ENCODE measurements at regions not wholly inside any gene's neighbourhood (a gene's known extent, or its start where the extent isn't known, plus 50 kb on each side); places are given as distances from the start of the nearest gene placed in this dataset.

GRCh38 chr9:73667749-73668148 lies 516.1 kb downstream of the ANXA1 start:
- TF ChIP-seq CTCF (IDR thresholded peaks at IDR 0.05; ENCODE audit: low read depth, low read length), result no peak
- H3K4me3 ChIP-seq (replicated peaks in 1 of 2; ENCODE audit: low read depth in 2 of 2, low read length in 2 of 2), result no peak overlapping the region
- DNase-seq (ENCODE audit: low read depth in 2 of 2), result no peak

GRCh38 chr9:73680831-73681230 lies 529.2 kb downstream of the ANXA1 start:
- no peak overlapping the region for H3K4me3 ChIP-seq (replicated peaks in 1 of 2; ENCODE audit: low read depth in 2 of 2, low read length in 2 of 2)
- no peak for TF ChIP-seq CTCF (IDR thresholded peaks at IDR 0.05; ENCODE audit: low read depth, low read length)
- DNase-seq (ENCODE audit: low read depth in 2 of 2), result peak; percentile 14 to 16

GRCh38 chr9:73682789-73683188 lies 531.1 kb downstream of the ANXA1 start:
- H3K4me3 ChIP-seq (replicated peaks in 1 of 2; ENCODE audit: low read depth in 2 of 2, low read length in 2 of 2), result no peak overlapping the region
- DNase-seq (ENCODE audit: low read depth in 2 of 2), result no peak
- no peak for TF ChIP-seq CTCF (IDR thresholded peaks at IDR 0.05; ENCODE audit: low read depth, low read length)

- peak; percentile 47 for TF ChIP-seq CTCF (IDR thresholded peaks at IDR 0.05; ENCODE audit: low read depth, low read length)
- no peak overlapping the region for H3K4me3 ChIP-seq (replicated peaks in 1 of 2; ENCODE audit: low read depth in 2 of 2, low read length in 2 of 2)
- DNase-seq (ENCODE audit: low read depth in 2 of 2), result peak; percentile 51 to 64
Measured at GRCh38 chr9:73683862-73684591, 532.4 kb downstream of the ANXA1 start.

GRCh38 chr9:73684601-73685000 lies 532.9 kb downstream of the ANXA1 start:
- no peak for TF ChIP-seq CTCF (IDR thresholded peaks at IDR 0.05; ENCODE audit: low read depth, low read length)
- H3K4me3 ChIP-seq (replicated peaks in 1 of 2; ENCODE audit: low read depth in 2 of 2, low read length in 2 of 2), result no peak overlapping the region
- peak; percentile 6 to 12 for DNase-seq (ENCODE audit: low read depth in 2 of 2)

- H3K4me3 ChIP-seq (replicated peaks in 1 of 2; ENCODE audit: low read depth in 2 of 2, low read length in 2 of 2), result no peak overlapping the region
- no peak for DNase-seq (ENCODE audit: low read depth in 2 of 2)
- TF ChIP-seq CTCF (IDR thresholded peaks at IDR 0.05; ENCODE audit: low read depth, low read length), result no peak
Measured at GRCh38 chr9:73685786-73686185, 534.1 kb downstream of the ANXA1 start.
